ENCODE measurements at regions not wholly inside any gene's neighbourhood (a gene's known extent, or its start where the extent isn't known, plus 50 kb on each side); places are given as distances from the start of the nearest gene placed in this dataset.

DNA sequence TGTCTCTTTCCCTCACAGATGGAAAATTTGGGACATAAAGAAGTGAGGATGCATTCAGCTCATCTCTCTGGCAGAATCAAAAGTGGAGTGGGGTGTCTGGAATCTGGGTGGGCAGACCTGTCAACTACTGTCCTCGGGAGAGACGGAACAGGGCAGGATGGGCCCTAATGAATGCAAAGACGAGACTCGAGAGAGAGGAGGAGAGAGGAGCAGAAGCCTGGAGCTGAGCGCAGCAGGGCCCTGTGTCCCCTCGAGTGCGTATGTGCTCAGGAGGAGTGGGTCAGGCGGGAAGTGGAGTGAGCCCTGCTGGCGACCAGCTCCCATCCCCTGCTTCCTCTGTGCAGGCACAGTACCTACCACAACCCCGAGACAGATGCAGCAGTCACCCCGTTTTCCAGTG lies 78.9 kb downstream of the TEX29 start:
- no peak overlapping the region for H3K4me2 ChIP-seq (ENCODE audit: low read length)
- no peaks in the 10 kb centered on the region for H3K36me3 ChIP-seq (ENCODE audit: control insufficient read depth, low read length)
- no peaks in the 10 kb centered on the region for H3K9me2 ChIP-seq (replicated peaks; ENCODE audit: control insufficient read depth, low read length)
- TF ChIP-seq CTCF (IDR thresholded peaks at IDR 0.05; ENCODE audit: low read depth, low read length, poor library complexity, severe bottlenecking) (no peak), EZH2phosphoT487 (IDR thresholded peaks at IDR 0.05; ENCODE audit: borderline replicate concordance, low read length) (no peak)
- no peaks in the 10 kb centered on the region for H3K9me3 ChIP-seq (ENCODE audit: control insufficient read depth, insufficient read depth, low read length)
- H4K20me1 ChIP-seq (ENCODE audit: control insufficient read depth, insufficient read depth, low read depth, low read length) = no peaks in the 10 kb centered on the region
- H3K27me3 ChIP-seq (ENCODE audit: control insufficient read depth, low read length) = no peaks in the 10 kb centered on the region
- no peaks in the 10 kb centered on the region for H3K79me2 ChIP-seq (ENCODE audit: control insufficient read depth, low read length)
- H3K27ac ChIP-seq (ENCODE audit: low read depth, low read length) = no peak overlapping the region
- H3F3A ChIP-seq (ENCODE audit: control insufficient read depth, insufficient read depth) = no peaks in the 10 kb centered on the region
- H3K4me3 ChIP-seq (ENCODE audit: low read length) = no peak overlapping the region
- H3K4me1 ChIP-seq (ENCODE audit: control insufficient read depth, low read length) = no peaks in the 10 kb centered on the region

DNA sequence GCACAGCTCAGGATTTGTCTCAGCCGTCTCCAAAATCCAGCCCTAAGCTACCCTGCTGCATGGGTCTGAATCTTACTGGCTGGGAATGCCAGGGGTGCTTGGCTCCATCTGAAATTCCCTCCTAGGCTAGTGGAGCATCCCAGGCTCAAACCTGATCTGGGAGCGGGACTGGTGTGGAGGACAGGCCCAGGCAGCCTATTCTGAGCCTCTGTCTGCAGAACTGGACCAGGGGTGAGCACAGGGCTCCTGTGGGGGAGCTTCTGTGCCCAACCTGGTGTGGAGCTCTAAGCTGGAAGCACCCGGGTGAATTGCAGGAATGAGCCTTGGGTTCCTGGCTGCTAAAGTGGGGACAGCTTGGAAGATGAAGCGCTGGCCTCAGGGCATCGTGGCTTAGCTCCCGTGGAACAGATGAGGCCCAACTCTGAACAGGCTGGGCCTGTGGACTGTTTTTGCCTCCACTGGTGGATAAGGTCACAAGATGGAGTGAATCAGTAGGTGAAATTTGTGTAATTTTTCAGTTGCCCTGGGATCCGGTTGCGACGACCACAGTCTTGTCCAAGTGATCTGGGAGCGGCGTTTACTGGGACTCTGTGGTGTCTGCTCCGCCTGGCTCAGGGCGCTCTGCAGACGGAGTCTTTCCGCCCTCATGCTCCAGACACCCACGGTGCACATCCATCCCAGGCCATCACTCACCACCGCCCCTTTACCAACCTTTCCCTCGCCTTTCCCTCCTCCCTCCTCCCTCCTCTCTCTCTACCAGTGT lies 79.5 kb downstream of the TEX29 start:
- Histone ChIP-seq H3K9me2 (replicated peaks; ENCODE audit: control insufficient read depth, low read length) (no peaks in the 10 kb centered on the region), H3K27ac (ENCODE audit: low read depth, low read length) (no peak overlapping the region), H3K36me3 (ENCODE audit: control insufficient read depth, low read length) (no peaks in the 10 kb centered on the region), H3F3A (ENCODE audit: control insufficient read depth, insufficient read depth) (no peaks in the 10 kb centered on the region), H3K27me3 (ENCODE audit: control insufficient read depth, low read length) (no peaks in the 10 kb centered on the region), H3K4me1 (ENCODE audit: control insufficient read depth, low read length) (no peaks in the 10 kb centered on the region), H3K4me2 (ENCODE audit: low read length) (no peak overlapping the region), H3K9me3 (ENCODE audit: control insufficient read depth, insufficient read depth, low read length) (no peaks in the 10 kb centered on the region), H4K20me1 (ENCODE audit: control insufficient read depth, insufficient read depth, low read depth, low read length) (no peaks in the 10 kb centered on the region), H3K79me2 (ENCODE audit: control insufficient read depth, low read length) (no peaks in the 10 kb centered on the region), H3K4me3 (ENCODE audit: low read length) (no peak overlapping the region)
- TF ChIP-seq EZH2phosphoT487 (IDR thresholded peaks at IDR 0.05; ENCODE audit: borderline replicate concordance, low read length) = no peak
- TF ChIP-seq CTCF (IDR thresholded peaks at IDR 0.05; ENCODE audit: low read depth, low read length, poor library complexity, severe bottlenecking) = no peak

- no peak for TF ChIP-seq EZH2phosphoT487 (IDR thresholded peaks at IDR 0.05; ENCODE audit: borderline replicate concordance, low read length)
- no peak for TF ChIP-seq CTCF (IDR thresholded peaks at IDR 0.05; ENCODE audit: low read depth, low read length, poor library complexity, severe bottlenecking)
Observed at GRCh38 chr13:111401151-111401550, 80.7 kb downstream of the TEX29 start.

More at GRCh38 chr13:111401151-111401550, 80.7 kb downstream of the TEX29 start:
- Histone ChIP-seq H3K9me2 (replicated peaks; ENCODE audit: control insufficient read depth, low read length) (no peaks in the 10 kb centered on the region), H3K4me3 (ENCODE audit: low read length) (no peak overlapping the region), H3K36me3 (ENCODE audit: control insufficient read depth, low read length) (no peaks in the 10 kb centered on the region), H3K9me3 (ENCODE audit: control insufficient read depth, insufficient read depth, low read length) (no peaks in the 10 kb centered on the region), H3K4me1 (ENCODE audit: control insufficient read depth, low read length) (no peaks in the 10 kb centered on the region), H4K20me1 (ENCODE audit: control insufficient read depth, insufficient read depth, low read depth, low read length) (no peaks in the 10 kb centered on the region), H3K4me2 (ENCODE audit: low read length) (no peak overlapping the region), H3K27ac (ENCODE audit: low read depth, low read length) (no peak overlapping the region), H3K79me2 (ENCODE audit: control insufficient read depth, low read length) (no peaks in the 10 kb centered on the region), H3K27me3 (ENCODE audit: control insufficient read depth, low read length) (no peaks in the 10 kb centered on the region), H3F3A (ENCODE audit: control insufficient read depth, insufficient read depth) (no peaks in the 10 kb centered on the region)

Measured in DOHH2 (cell line).